ENCODE measurements at regions not wholly inside any gene's neighbourhood (a gene's known extent, or its start where the extent isn't known, plus 50 kb on each side); places are given as distances from the start of the nearest gene placed in this dataset.

DNA sequence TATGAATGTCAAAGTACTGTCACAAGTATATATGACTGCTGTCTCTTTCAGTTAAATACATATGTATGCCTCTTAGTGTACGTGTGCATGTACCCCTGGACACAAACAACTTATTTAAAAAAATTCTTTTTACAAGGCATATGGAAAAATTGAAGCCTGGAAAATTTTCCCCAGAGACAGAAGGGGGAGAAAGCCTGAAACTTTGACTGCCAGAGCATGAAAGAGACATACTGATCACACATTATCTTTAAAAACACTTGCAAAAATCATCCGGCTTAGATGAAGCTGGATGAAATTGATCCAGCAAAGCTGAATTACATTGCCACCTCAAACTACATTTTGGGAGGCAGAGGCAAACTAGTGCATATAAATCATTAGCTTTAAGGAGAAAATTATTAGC, 88.0 kb upstream of the NFIB start:
- TF ChIP-seq, protein P1, sequence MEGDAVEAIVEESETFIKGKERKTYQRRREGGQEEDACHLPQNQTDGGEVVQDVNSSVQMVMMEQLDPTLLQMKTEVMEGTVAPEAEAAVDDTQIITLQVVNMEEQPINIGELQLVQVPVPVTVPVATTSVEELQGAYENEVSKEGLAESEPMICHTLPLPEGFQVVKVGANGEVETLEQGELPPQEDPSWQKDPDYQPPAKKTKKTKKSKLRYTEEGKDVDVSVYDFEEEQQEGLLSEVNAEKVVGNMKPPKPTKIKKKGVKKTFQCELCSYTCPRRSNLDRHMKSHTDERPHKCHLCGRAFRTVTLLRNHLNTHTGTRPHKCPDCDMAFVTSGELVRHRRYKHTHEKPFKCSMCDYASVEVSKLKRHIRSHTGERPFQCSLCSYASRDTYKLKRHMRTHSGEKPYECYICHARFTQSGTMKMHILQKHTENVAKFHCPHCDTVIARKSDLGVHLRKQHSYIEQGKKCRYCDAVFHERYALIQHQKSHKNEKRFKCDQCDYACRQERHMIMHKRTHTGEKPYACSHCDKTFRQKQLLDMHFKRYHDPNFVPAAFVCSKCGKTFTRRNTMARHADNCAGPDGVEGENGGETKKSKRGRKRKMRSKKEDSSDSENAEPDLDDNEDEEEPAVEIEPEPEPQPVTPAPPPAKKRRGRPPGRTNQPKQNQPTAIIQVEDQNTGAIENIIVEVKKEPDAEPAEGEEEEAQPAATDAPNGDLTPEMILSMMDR (IDR thresholded peaks at IDR 0.05; ENCODE audit: insufficient read depth, low read depth, low read length): no peak
- no peak for TF ChIP-seq EZH2 (IDR thresholded peaks at IDR 0.05; ENCODE audit: insufficient read depth, low read length)
